ENCODE measurements at regions not wholly inside any gene's neighbourhood (a gene's known extent, or its start where the extent isn't known, plus 50 kb on each side); places are given as distances from the start of the nearest gene placed in this dataset.

DNA sequence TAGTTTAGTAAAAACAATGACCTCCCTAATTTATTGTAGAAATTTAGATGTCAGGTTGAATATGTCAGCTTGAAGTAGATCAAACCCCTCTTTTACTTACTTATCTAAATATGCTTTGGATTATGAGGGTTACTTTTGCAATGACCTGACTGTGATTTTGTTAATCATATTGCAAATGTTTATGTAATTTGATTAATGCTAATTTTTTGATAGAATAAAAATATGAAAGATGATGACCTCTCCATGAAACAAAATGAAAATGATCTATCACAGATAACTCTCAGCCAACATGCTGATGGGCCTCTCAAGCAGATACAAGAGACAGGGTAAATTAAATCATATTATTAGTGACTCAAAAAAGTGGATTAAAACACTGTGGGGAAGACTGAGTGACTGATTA is 131.0 kb downstream of the CEP57L1 start:
- H3K9me3 ChIP-seq (ENCODE audit: insufficient read depth, low read length): no peaks in the 10 kb centered on the region
- DNase-seq (ENCODE audit: low read depth, low spot score): no peak
- no peak for TF ChIP-seq ZNF274 (IDR thresholded peaks at IDR 0.05; ENCODE audit: low read depth, low read length)
- TF ChIP-seq YY1 (IDR thresholded peaks at IDR 0.05; ENCODE audit: insufficient read depth, insufficient read length): no peak
- TF ChIP-seq SUZ12 (IDR thresholded peaks at IDR 0.05; ENCODE audit: extremely low read depth, insufficient read depth, insufficient read length): no peak
- no peaks in the 10 kb centered on the region for H3K36me3 ChIP-seq (ENCODE audit: insufficient read depth, insufficient read length, low read length)
- H3K4me3 ChIP-seq (ENCODE audit: insufficient read length, low read depth): no peak overlapping the region
- H3K27me3 ChIP-seq (ENCODE audit: insufficient read depth, insufficient read length): no peaks in the 10 kb centered on the region
- H3K9ac ChIP-seq (ENCODE audit: insufficient read length, low read depth): no peak overlapping the region
- H3K4me1 ChIP-seq (ENCODE audit: insufficient read depth, insufficient read length): no peaks in the 10 kb centered on the region

- no peaks in the 10 kb centered on the region for H3K36me3 ChIP-seq (ENCODE audit: insufficient read depth, insufficient read length, low read length)
- no peak overlapping the region for H3K9ac ChIP-seq (ENCODE audit: insufficient read length, low read depth)
- H3K4me3 ChIP-seq (ENCODE audit: insufficient read length, low read depth): no peak overlapping the region
- no peak for DNase-seq (ENCODE audit: low read depth, low spot score)
- no peaks in the 10 kb centered on the region for H3K9me3 ChIP-seq (ENCODE audit: insufficient read depth, low read length)
- H3K27me3 ChIP-seq (ENCODE audit: insufficient read depth, insufficient read length): no peaks in the 10 kb centered on the region
- no peaks in the 10 kb centered on the region for H3K4me1 ChIP-seq (ENCODE audit: insufficient read depth, insufficient read length)
- TF ChIP-seq SUZ12 (IDR thresholded peaks at IDR 0.05; ENCODE audit: extremely low read depth, insufficient read depth, insufficient read length): no peak
- no peak for TF ChIP-seq ZNF274 (IDR thresholded peaks at IDR 0.05; ENCODE audit: low read depth, low read length)
- no peak for TF ChIP-seq YY1 (IDR thresholded peaks at IDR 0.05; ENCODE audit: insufficient read depth, insufficient read length)
These were observed 130.6 kb downstream of the CEP57L1 start for GRCh38 chr6:109225946-109226345.

- H3K27me3 ChIP-seq (ENCODE audit: insufficient read depth, insufficient read length): no peaks in the 10 kb centered on the region
- H3K9me3 ChIP-seq (ENCODE audit: insufficient read depth, low read length): no peaks in the 10 kb centered on the region
- H3K4me3 ChIP-seq (ENCODE audit: insufficient read length, low read depth): no peak overlapping the region
- no peaks in the 10 kb centered on the region for H3K4me1 ChIP-seq (ENCODE audit: insufficient read depth, insufficient read length)
- DNase-seq (ENCODE audit: low read depth, low spot score): no peak
- TF ChIP-seq SUZ12 (IDR thresholded peaks at IDR 0.05; ENCODE audit: extremely low read depth, insufficient read depth, insufficient read length) (no peak), YY1 (IDR thresholded peaks at IDR 0.05; ENCODE audit: insufficient read depth, insufficient read length) (no peak), ZNF274 (IDR thresholded peaks at IDR 0.05; ENCODE audit: low read depth, low read length) (no peak)
- H3K9ac ChIP-seq (ENCODE audit: insufficient read length, low read depth): no peak overlapping the region
- H3K36me3 ChIP-seq (ENCODE audit: insufficient read depth, insufficient read length, low read length): no peaks in the 10 kb centered on the region
These were observed 129.7 kb downstream of the CEP57L1 start for GRCh38 chr6:109224994-109225393.

DNA sequence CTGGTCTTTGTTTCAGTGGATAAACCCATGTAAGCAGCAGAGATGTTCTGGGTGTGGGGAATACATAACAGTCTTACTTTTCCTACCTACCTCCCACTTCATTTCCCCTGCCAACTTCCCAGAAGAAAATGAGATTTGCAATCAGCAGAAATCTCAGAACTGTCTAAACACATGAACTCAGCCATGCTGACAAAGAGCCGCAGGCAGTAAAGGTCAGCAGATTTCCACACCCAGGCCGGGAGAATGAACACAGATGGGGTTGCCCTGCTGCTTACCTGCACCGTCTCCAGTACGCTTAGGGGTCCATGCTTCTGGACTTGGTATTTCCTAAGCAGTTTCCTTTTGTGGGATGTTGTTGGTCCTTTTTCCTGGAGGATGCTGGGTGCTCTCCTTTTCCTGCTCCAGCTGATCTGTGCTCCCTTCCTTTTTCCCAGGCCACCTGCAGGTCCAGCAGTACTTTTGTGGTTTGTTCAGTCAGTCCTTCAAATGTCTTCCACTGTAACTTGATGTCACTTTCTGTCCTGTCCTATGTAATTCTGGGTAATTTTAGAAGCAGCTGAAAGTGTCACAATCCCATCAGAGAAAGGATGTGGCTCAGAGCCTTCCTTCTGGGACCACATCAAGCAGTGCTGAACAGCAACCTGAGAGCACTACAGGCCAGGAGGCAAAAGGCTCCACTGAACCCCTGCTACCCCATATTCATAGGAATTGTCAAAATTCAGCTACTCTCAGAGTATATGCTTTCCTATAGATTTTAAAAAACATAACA is 129.0 kb downstream of the CEP57L1 start:
- Histone ChIP-seq H3K27me3 (ENCODE audit: insufficient read depth, insufficient read length) (no peaks in the 10 kb centered on the region), H3K9ac (ENCODE audit: insufficient read length, low read depth) (no peak overlapping the region), H3K9me3 (ENCODE audit: insufficient read depth, low read length) (no peaks in the 10 kb centered on the region), H3K4me1 (ENCODE audit: insufficient read depth, insufficient read length) (no peaks in the 10 kb centered on the region), H3K4me3 (ENCODE audit: insufficient read length, low read depth) (no peak overlapping the region), H3K36me3 (ENCODE audit: insufficient read depth, insufficient read length, low read length) (no peaks in the 10 kb centered on the region)
- DNase-seq (ENCODE audit: low read depth, low spot score): no peak
- no peak for TF ChIP-seq ZNF274 (IDR thresholded peaks at IDR 0.05; ENCODE audit: low read depth, low read length)
- no peak for TF ChIP-seq YY1 (IDR thresholded peaks at IDR 0.05; ENCODE audit: insufficient read depth, insufficient read length)
- no peak for TF ChIP-seq SUZ12 (IDR thresholded peaks at IDR 0.05; ENCODE audit: extremely low read depth, insufficient read depth, insufficient read length)

- Histone ChIP-seq H3K4me3 (ENCODE audit: insufficient read length, low read depth) (no peak overlapping the region), H3K27me3 (ENCODE audit: insufficient read depth, insufficient read length) (no peaks in the 10 kb centered on the region), H3K36me3 (ENCODE audit: insufficient read depth, insufficient read length, low read length) (no peaks in the 10 kb centered on the region), H3K9me3 (ENCODE audit: insufficient read depth, low read length) (no peaks in the 10 kb centered on the region), H3K4me1 (ENCODE audit: insufficient read depth, insufficient read length) (no peaks in the 10 kb centered on the region), H3K9ac (ENCODE audit: insufficient read length, low read depth) (no peak overlapping the region)
- DNase-seq (ENCODE audit: low read depth, low spot score): no peak
- TF ChIP-seq ZNF274 (IDR thresholded peaks at IDR 0.05; ENCODE audit: low read depth, low read length) (no peak), SUZ12 (IDR thresholded peaks at IDR 0.05; ENCODE audit: extremely low read depth, insufficient read depth, insufficient read length) (no peak), YY1 (IDR thresholded peaks at IDR 0.05; ENCODE audit: insufficient read depth, insufficient read length) (no peak)
These were observed 127.5 kb downstream of the CEP57L1 start for GRCh38 chr6:109222848-109223247.

- DNase-seq (ENCODE audit: low read depth, low spot score): no peak
- no peaks in the 10 kb centered on the region for H3K36me3 ChIP-seq (ENCODE audit: insufficient read depth, insufficient read length, low read length)
- H3K9me3 ChIP-seq (ENCODE audit: insufficient read depth, low read length): no peaks in the 10 kb centered on the region
- no peak overlapping the region for H3K9ac ChIP-seq (ENCODE audit: insufficient read length, low read depth)
- no peaks in the 10 kb centered on the region for H3K4me1 ChIP-seq (ENCODE audit: insufficient read depth, insufficient read length)
- no peak overlapping the region for H3K4me3 ChIP-seq (ENCODE audit: insufficient read length, low read depth)
- TF ChIP-seq ZNF274 (IDR thresholded peaks at IDR 0.05; ENCODE audit: low read depth, low read length) (no peak), YY1 (IDR thresholded peaks at IDR 0.05; ENCODE audit: insufficient read depth, insufficient read length) (no peak)
- H3K27me3 ChIP-seq (ENCODE audit: insufficient read depth, insufficient read length): no peaks in the 10 kb centered on the region
These were observed 126.4 kb downstream of the CEP57L1 start for GRCh38 chr6:109221543-109222195.
